GM12878 (cell line): ENCODE measurements at regions not wholly inside any gene's neighbourhood (a gene's known extent, or its start where the extent isn't known, plus 50 kb on each side); places are given as distances from the start of the nearest gene placed in this dataset.
"Not testable (repeated sequence)": the region's sequence is repeated elsewhere in the genome, so short reads cannot be mapped to it uniquely, and the experiment has no call there.

Experiments used
- BACH1 ChIP-seq: fragments of 450-650 bp; IDR thresholded peaks from 2 replicates; pipeline ENCODE4 v1.6.1; 2017; ENCODE audit warnings: mild to moderate bottlenecking, borderline replicate concordance
- CEBPB ChIP-seq, 2 experiments: fragments of 150-350 bp in 1 of 2; IDR thresholded peaks; 2 replicates each; pipeline ENCODE4 v1.6.1; 2012 to 2014; ENCODE audit warnings: low read depth in 2 of 2, low read length in 2 of 2, borderline replicate concordance in 1 of 2, inconsistent platforms in 1 of 2
- NFIC ChIP-seq: IDR thresholded peaks from 2 replicates; pipeline ENCODE4 v1.6.1; 2012; ENCODE audit warnings: low read depth, mild to moderate bottlenecking, inconsistent platforms, low read length, moderate library complexity
- POLR2AphosphoS5 ChIP-seq: IDR thresholded peaks from 2 replicates; pipeline ENCODE4 v1.6.1; 2011; ENCODE audit warnings: mild to moderate bottlenecking, low read length, inconsistent platforms
- RAD21 ChIP-seq: IDR thresholded peaks from 2 replicates; pipeline ENCODE4 v1.6.1; 2011; ENCODE audit warnings: mild to moderate bottlenecking, low read depth, low read length, moderate library complexity; ENCODE audit not compliant: insufficient read depth
- ZNF384 ChIP-seq: IDR thresholded peaks from 2 replicates; pipeline ENCODE4 v1.6.1; 2012; ENCODE audit warnings: low read depth, mild to moderate bottlenecking, low read length, improper control_type of control experiment, borderline replicate concordance
- TF ChIP-seq, protein P1 (sequence below), 3 experiments: IDR thresholded peaks in 2 of 3; conservative IDR thresholded peaks in 1 of 3; 2 replicates each; pipeline ENCODE4 v1.5.1; 2011; ENCODE audit warnings: low read depth in 3 of 3, low read length in 3 of 3, mild to moderate bottlenecking in 3 of 3, control low read depth in 2 of 3, moderate library complexity in 2 of 3, inconsistent platforms in 1 of 3, mixed read lengths in 1 of 3; ENCODE audit not compliant: control insufficient read depth in 2 of 3, insufficient read depth in 1 of 3; ENCODE audit errors: extremely low read depth in 1 of 3
- TF ChIP-seq, protein P2 (sequence below): fragments of 450-650 bp; IDR thresholded peaks from 2 replicates; pipeline ENCODE4 v1.6.1; 2018; ENCODE audit warnings: borderline replicate concordance, mild to moderate bottlenecking; ENCODE audit not compliant: partially characterized antibody

DNA sequence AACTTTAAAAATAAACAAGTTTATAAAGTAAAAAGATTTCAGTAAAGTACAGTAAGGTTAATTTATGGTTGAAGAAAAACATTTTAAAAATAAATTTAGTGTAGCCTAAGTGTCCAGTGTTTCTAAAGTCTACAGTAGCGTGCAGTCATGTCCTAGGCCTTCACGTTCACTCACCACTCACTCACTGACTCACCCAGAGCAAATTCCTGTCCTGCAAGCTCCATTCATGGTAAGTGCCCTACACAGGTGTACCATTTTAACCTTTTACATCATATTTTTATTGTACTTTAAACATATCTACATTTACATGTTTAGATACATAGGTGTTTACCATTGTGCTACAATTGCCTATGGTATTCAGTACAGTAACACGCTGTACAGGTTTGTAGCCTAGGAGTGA is 81.4 kb downstream of the PRL start:
- TF ChIP-seq, protein P1, sequence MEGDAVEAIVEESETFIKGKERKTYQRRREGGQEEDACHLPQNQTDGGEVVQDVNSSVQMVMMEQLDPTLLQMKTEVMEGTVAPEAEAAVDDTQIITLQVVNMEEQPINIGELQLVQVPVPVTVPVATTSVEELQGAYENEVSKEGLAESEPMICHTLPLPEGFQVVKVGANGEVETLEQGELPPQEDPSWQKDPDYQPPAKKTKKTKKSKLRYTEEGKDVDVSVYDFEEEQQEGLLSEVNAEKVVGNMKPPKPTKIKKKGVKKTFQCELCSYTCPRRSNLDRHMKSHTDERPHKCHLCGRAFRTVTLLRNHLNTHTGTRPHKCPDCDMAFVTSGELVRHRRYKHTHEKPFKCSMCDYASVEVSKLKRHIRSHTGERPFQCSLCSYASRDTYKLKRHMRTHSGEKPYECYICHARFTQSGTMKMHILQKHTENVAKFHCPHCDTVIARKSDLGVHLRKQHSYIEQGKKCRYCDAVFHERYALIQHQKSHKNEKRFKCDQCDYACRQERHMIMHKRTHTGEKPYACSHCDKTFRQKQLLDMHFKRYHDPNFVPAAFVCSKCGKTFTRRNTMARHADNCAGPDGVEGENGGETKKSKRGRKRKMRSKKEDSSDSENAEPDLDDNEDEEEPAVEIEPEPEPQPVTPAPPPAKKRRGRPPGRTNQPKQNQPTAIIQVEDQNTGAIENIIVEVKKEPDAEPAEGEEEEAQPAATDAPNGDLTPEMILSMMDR (IDR thresholded peaks at IDR 0.05 in 2 of 3, conservative IDR thresholded peaks at IDR 0.05 in 1 of 3; ENCODE audit: control insufficient read depth in 2 of 3, extremely low read depth in 1 of 3, insufficient read depth in 1 of 3, low read depth in 3 of 3, low read length in 3 of 3) = not testable (repeated sequence)
- TF ChIP-seq RAD21; ZNF384; CEBPB (IDR thresholded peaks at IDR 0.05; ENCODE audit: borderline replicate concordance in 1 of 2, low read depth in 2 of 2, low read length in 2 of 2); NFIC; BACH1; POLR2AphosphoS5: not testable (repeated sequence)
- TF ChIP-seq, protein P2, sequence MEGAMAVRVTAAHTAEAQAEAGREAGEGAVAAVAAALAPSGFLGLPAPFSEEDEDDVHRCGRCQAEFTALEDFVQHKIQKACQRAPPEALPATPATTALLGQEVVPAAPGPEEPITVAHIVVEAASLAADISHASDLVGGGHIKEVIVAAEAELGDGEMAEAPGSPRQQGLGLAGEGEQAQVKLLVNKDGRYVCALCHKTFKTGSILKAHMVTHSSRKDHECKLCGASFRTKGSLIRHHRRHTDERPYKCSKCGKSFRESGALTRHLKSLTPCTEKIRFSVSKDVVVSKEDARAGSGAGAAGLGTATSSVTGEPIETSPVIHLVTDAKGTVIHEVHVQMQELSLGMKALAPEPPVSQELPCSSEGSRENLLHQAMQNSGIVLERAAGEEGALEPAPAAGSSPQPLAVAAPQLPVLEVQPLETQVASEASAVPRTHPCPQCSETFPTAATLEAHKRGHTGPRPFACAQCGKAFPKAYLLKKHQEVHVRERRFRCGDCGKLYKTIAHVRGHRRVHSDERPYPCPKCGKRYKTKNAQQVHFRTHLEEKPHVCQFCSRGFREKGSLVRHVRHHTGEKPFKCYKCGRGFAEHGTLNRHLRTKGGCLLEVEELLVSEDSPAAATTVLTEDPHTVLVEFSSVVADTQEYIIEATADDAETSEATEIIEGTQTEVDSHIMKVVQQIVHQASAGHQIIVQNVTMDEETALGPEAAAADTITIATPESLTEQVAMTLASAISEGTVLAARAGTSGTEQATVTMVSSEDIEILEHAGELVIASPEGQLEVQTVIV = not testable (repeated sequence)
